ENCODE measurements at regions not wholly inside any gene's neighbourhood (a gene's known extent, or its start where the extent isn't known, plus 50 kb on each side); places are given as distances from the start of the nearest gene placed in this dataset.
"Not testable (repeated sequence)": the region's sequence is repeated elsewhere in the genome, so short reads cannot be mapped to it uniquely, and the experiment has no call there.

- Histone ChIP-seq H3K27ac (no peak overlapping the region), H3K79me2 (no peaks in the 10 kb centered on the region), H3K9ac (no peak overlapping the region), H3K9me3 (ENCODE audit: control insufficient read depth, low read length) (no peaks in the 10 kb centered on the region), H3K4me2 (ENCODE audit: low read length) (no peak overlapping the region), H3K27me3 (ENCODE audit: control insufficient read depth, insufficient read depth, low read length) (no peaks in the 10 kb centered on the region), H3K36me3 (ENCODE audit: control insufficient read depth, insufficient read depth, low read length) (no peaks in the 10 kb centered on the region), H2AFZ (no peak overlapping the region), H3K4me1 (no peaks in the 10 kb centered on the region), H3K4me3 (ENCODE audit: low read depth, low read length) (no peak overlapping the region)
- TF ChIP-seq, protein P1, sequence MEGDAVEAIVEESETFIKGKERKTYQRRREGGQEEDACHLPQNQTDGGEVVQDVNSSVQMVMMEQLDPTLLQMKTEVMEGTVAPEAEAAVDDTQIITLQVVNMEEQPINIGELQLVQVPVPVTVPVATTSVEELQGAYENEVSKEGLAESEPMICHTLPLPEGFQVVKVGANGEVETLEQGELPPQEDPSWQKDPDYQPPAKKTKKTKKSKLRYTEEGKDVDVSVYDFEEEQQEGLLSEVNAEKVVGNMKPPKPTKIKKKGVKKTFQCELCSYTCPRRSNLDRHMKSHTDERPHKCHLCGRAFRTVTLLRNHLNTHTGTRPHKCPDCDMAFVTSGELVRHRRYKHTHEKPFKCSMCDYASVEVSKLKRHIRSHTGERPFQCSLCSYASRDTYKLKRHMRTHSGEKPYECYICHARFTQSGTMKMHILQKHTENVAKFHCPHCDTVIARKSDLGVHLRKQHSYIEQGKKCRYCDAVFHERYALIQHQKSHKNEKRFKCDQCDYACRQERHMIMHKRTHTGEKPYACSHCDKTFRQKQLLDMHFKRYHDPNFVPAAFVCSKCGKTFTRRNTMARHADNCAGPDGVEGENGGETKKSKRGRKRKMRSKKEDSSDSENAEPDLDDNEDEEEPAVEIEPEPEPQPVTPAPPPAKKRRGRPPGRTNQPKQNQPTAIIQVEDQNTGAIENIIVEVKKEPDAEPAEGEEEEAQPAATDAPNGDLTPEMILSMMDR (IDR thresholded peaks at IDR 0.05) = no peak
Observed at GRCh38 chr18:67385455-67385854, 131.1 kb downstream of the DSEL start.

DNA sequence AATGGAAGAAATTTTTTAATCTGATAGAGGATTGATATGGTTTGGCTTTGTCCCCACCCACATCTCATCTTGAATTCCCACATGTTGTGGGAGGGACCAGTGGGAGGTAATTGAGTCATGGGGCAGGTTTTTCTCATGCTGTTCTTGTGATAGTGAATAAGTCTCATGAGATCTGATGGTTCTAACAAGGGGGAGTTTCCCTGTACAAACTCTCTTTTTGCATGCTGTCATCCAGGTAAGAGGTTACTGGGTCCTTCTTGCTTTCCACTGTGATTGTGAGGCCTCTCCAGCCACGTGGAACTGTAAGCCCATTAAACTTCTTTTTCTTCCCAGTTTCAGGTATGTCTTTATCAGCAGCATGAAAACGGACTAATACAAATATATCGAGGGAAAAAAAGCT is 132.5 kb downstream of the DSEL start:
- H3K4me1 ChIP-seq; H3K4me3 ChIP-seq (ENCODE audit: low read depth, low read length); H3K9ac ChIP-seq; H3K4me2 ChIP-seq (ENCODE audit: low read length); H3K27ac ChIP-seq; H3K36me3 ChIP-seq (ENCODE audit: control insufficient read depth, insufficient read depth, low read length); H3K27me3 ChIP-seq (ENCODE audit: control insufficient read depth, insufficient read depth, low read length); H3K79me2 ChIP-seq; H2AFZ ChIP-seq; H3K9me3 ChIP-seq (ENCODE audit: control insufficient read depth, low read length): not testable (repeated sequence)

GRCh38 chr18:67381608-67382150 is 134.8 kb downstream of the DSEL start:
- H3K4me1 ChIP-seq = no peaks in the 10 kb centered on the region
- no peaks in the 10 kb centered on the region for H3K36me3 ChIP-seq (ENCODE audit: control insufficient read depth, insufficient read depth, low read length)
- TF ChIP-seq, protein P1 (IDR thresholded peaks at IDR 0.05) = no peak
- no peak overlapping the region for H3K4me3 ChIP-seq (ENCODE audit: low read depth, low read length)
- no peaks in the 10 kb centered on the region for H3K27me3 ChIP-seq (ENCODE audit: control insufficient read depth, insufficient read depth, low read length)
- no peaks in the 10 kb centered on the region for H3K79me2 ChIP-seq
- H2AFZ ChIP-seq = no peak overlapping the region
- no peaks in the 10 kb centered on the region for H3K9me3 ChIP-seq (ENCODE audit: control insufficient read depth, low read length)
- no peak overlapping the region for H3K9ac ChIP-seq
- H3K4me2 ChIP-seq (ENCODE audit: low read length) = no peak overlapping the region
- no peak overlapping the region for H3K27ac ChIP-seq

DNA sequence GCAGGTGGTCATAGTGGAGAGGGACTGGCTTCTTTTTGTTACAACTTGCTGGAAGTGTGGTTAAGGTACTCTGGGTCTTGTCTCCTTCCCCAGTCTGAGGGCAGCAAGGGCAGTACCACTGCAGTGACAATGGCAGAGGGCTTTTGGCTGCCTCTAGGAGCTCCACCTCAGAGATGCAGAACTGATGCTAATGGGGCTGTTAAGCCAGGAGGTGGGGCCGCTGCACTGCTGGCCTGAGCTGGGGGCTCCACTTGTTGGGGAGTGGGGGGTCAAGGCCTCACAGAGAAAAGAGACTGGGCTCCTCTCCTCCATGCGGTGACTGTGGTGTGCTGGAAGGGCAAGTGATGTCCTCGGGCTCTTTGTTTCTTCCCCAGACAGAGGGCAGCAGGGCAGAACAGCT is 135.7 kb downstream of the DSEL start:
- Histone ChIP-seq H3K27ac (no peak overlapping the region), H3K4me1 (no peaks in the 10 kb centered on the region), H3K4me2 (ENCODE audit: low read length) (no peak overlapping the region), H2AFZ (no peak overlapping the region), H3K27me3 (ENCODE audit: control insufficient read depth, insufficient read depth, low read length) (no peaks in the 10 kb centered on the region), H3K9me3 (ENCODE audit: control insufficient read depth, low read length) (no peaks in the 10 kb centered on the region), H3K79me2 (no peaks in the 10 kb centered on the region), H3K36me3 (ENCODE audit: control insufficient read depth, insufficient read depth, low read length) (no peaks in the 10 kb centered on the region), H3K4me3 (ENCODE audit: low read depth, low read length) (no peak overlapping the region), H3K9ac (no peak overlapping the region)
- TF ChIP-seq, protein P1 (IDR thresholded peaks at IDR 0.05) = no peak

DNA sequence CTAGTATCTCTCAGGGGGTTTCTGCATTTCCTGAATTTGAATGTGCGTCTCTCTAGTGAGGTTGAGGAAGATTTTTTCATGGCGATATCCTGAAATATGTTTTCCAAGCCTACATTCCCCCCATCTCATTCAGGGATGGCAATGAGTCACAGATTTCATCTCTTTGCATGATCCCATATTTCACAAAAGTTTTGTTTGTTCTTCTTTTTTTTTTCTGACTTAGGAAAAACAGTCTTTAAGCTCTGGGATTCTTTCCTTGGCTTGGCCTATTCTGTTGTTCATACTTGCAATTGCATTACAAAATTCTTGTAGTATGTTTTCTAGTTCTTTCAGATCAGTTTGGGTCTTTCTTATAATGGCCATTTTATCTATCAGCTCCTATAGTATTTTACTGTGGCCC is 136.5 kb downstream of the DSEL start:
- Histone ChIP-seq H3K79me2 (no peaks in the 10 kb centered on the region), H3K9me3 (ENCODE audit: control insufficient read depth, low read length) (no peaks in the 10 kb centered on the region), H3K36me3 (ENCODE audit: control insufficient read depth, insufficient read depth, low read length) (no peaks in the 10 kb centered on the region), H3K4me1 (no peaks in the 10 kb centered on the region), H3K27ac (no peak overlapping the region), H3K4me2 (ENCODE audit: low read length) (no peak overlapping the region), H3K4me3 (ENCODE audit: low read depth, low read length) (no peak overlapping the region), H3K27me3 (ENCODE audit: control insufficient read depth, insufficient read depth, low read length) (no peaks in the 10 kb centered on the region), H2AFZ (no peak overlapping the region), H3K9ac (no peak overlapping the region)
- TF ChIP-seq, protein P1 (IDR thresholded peaks at IDR 0.05) = no peak
